ENCODE measurements at regions not wholly inside any gene's neighbourhood (a gene's known extent, or its start where the extent isn't known, plus 50 kb on each side); places are given as distances from the start of the nearest gene placed in this dataset.

DNA sequence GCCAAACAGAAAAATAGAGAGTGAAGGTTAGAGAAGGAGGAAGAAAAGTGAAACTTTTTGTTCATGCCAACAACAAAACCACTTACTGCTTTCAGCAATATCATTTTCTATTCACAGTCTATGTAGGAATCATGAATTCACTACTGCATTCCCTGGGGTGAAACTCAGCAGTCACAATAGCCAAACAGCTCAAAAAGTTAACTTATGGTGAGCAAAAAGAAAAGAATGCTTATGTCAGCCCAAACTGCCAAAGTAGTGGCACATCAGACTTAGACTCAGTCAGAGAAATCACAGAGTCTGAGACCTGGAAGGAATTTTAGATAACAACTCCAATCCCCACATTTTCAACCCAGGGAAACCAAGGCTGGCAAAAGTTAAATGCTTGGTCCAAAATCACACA, 238.7 kb upstream of the TMCO5A start:
- DNase-seq (ENCODE audit: insufficient read length, low spot score) (no peak), FAIRE-seq (no peak)
- TF ChIP-seq, protein P1, sequence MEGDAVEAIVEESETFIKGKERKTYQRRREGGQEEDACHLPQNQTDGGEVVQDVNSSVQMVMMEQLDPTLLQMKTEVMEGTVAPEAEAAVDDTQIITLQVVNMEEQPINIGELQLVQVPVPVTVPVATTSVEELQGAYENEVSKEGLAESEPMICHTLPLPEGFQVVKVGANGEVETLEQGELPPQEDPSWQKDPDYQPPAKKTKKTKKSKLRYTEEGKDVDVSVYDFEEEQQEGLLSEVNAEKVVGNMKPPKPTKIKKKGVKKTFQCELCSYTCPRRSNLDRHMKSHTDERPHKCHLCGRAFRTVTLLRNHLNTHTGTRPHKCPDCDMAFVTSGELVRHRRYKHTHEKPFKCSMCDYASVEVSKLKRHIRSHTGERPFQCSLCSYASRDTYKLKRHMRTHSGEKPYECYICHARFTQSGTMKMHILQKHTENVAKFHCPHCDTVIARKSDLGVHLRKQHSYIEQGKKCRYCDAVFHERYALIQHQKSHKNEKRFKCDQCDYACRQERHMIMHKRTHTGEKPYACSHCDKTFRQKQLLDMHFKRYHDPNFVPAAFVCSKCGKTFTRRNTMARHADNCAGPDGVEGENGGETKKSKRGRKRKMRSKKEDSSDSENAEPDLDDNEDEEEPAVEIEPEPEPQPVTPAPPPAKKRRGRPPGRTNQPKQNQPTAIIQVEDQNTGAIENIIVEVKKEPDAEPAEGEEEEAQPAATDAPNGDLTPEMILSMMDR (IDR thresholded peaks at IDR 0.05; ENCODE audit: insufficient read depth, missing control alignments), result no peak

DNA sequence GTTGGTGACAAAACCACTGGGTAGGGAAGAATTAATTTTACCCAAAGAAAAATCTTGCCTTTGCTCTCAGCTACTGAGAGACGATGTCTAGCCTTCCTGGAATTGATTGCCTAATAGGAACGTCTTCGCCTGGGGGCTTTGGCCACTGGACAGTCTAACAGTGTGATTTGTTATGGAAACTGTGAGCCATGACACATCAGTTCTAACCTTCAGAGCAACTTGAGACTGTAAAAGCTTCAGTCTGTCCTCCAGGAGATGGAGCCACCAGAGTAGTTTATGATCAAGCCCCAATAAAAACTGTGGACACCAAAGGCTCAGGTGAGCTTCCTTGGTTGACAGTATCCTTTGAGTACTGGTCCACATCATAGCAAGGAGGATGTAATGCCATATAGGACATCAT, 235.8 kb upstream of the TMCO5A start:
- TF ChIP-seq, protein P1 (IDR thresholded peaks at IDR 0.05; ENCODE audit: insufficient read depth, missing control alignments), result no peak
- FAIRE-seq, result no peak
- DNase-seq (ENCODE audit: insufficient read length, low spot score), result no peak

DNA sequence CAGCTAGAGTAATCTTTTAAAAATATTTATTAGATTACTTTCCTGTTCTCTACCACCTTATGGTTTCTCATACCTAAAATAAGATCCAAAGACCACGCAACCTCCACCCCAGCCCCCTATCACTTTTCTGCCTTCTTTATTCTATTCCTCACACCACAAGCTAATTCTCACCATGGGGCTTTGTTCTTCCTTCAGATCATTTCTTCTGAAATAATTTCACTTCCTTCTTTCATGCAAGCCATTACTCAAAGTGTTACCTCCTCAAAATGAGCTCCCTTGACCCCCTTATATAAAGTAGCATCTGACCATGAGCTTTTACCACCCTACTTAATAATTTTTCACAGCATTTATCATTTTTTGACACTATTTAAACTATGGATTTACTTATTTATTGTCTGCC, 233.2 kb upstream of the TMCO5A start:
- DNase-seq (ENCODE audit: insufficient read length, low spot score), result no peak
- FAIRE-seq, result no peak
- TF ChIP-seq, protein P1 (IDR thresholded peaks at IDR 0.05; ENCODE audit: insufficient read depth, missing control alignments), result no peak

DNA sequence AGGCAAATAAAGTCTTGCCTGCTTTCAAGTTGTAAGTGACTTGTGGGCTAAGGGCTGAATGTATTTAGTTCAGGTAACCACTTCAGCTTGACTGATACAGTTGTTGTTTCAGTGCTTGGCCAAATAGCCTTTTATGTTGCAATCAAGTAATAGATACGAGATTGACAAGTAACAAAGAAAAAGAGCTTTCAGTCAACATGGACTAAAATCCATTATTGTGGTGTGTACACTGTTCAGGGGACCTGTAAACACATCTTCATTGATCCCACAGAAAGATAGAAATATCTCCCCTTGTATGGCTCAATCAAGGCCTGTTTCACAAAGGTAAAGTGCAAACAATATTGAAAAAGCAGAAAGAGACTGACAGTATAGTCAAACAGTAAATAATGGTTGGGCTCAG, 224.8 kb upstream of the TMCO5A start:
- DNase-seq (ENCODE audit: insufficient read length, low spot score) (no peak), FAIRE-seq (no peak)
- TF ChIP-seq, protein P1 (IDR thresholded peaks at IDR 0.05; ENCODE audit: insufficient read depth, missing control alignments), result no peak

DNA sequence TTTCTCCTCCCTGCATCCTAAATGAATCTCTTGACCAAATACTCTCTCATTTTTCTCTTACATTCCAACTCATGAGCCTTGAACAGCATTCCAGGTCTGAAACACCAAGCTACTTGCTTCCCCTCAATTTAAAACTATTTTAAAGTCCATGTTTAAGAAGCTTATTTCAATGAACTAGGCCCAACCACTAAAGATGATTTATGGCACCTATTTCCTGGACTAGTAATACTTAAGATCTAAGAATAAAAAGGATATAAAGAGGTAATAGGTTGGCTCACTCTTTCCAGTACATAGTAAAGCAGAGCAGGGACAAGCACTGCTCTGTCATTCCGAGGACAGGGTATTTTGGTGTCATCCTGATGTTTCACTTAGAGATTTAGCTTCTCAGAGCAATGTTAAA, 219.3 kb upstream of the TMCO5A start:
- no peak for FAIRE-seq

DNA sequence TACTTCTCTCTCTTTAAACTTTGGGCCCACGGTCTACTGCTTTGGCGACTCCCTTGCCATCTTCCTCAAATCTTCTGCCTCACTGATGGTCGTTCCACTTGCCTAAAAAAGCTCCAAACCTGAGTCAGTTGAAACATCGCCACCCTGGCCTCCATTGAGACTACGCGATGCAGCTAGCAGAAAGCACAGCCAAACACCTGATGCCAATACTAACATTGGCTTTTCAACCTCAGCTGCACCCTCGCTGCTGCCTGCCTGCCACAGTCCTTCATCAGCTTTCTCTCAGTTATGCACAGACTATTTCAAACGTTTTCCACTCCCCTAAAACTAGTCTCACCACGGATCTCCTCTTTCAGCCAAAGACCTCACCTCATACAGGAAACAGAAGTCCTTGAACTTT, 214.2 kb upstream of the TMCO5A start:
- TF ChIP-seq, protein P1 (IDR thresholded peaks at IDR 0.05; ENCODE audit: insufficient read depth, missing control alignments), result no peak
- DNase-seq (ENCODE audit: insufficient read length, low spot score) (no peak), FAIRE-seq (no peak)

More for the DNA sequence above, 219.3 kb upstream of the TMCO5A start:
- DNase-seq (ENCODE audit: insufficient read length, low spot score), result no peak
- TF ChIP-seq, protein P1 (IDR thresholded peaks at IDR 0.05; ENCODE audit: insufficient read depth, missing control alignments), result no peak

DNA sequence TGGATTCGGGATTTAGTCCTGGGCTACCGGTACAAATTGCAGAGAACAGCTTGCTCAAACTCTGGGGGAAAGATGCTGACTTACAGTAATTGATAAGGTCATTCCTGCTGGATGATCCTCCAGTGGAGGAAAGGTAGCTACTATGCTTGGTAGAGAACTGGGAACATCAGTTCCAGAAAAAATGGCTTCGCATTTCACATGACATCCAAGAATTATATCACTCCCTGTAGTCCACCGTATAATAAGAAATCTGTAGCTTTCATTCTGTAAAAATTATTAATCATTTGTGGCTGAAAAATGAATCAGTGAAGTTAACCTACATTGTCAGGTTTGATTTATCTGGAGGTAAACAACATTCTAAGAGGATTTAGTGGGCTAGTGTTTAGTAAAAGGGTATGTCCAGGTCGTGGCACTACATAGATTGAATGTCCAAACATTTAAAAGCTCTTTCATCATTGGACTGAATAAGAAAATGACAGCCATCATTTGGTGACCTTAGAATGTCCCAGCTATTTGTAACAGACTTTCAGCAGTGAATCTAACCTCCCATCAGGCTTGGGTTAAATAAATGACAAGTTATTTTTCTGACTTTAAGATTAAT, 203.2 kb upstream of the TMCO5A start:
- FAIRE-seq (no peak), DNase-seq (ENCODE audit: insufficient read length, low spot score) (no peak)
- TF ChIP-seq, protein P1 (IDR thresholded peaks at IDR 0.05; ENCODE audit: insufficient read depth, missing control alignments), result no peak

Data from D721Med (cell line).